Stimulated activated memory B cell treated with anti-CD40 and anti-IgM and Interleukin-4, amounts not matched to agents 10 μg/mL and 1 μg/mL and 100 μg/mL, for 72 hours (primary cell): ENCODE measurements at regions not wholly inside any gene's neighbourhood (a gene's known extent, or its start where the extent isn't known, plus 50 kb on each side); places are given as distances from the start of the nearest gene placed in this dataset.
"Not testable (repeated sequence)": the region's sequence is repeated elsewhere in the genome, so short reads cannot be mapped to it uniquely, and the experiment has no call there.

ENCODE experiments used
- ATAC-seq: fragments of 150-1000 bp; cut with Tn5 transposase; 2 replicates; pipeline ENCODE4 v1.10.0; 2021
- H3K27ac Mint-ChIP-seq: one replicate; pipeline ENCODE4 v1.8.0; 2022; ENCODE audit warnings: mild to moderate bottlenecking, mixed read lengths
- H3K27me3 Mint-ChIP-seq: one replicate; pipeline ENCODE4 v1.8.0; 2022; ENCODE audit warnings: mixed read lengths
- H3K36me3 Mint-ChIP-seq: one replicate; pipeline ENCODE4 v1.8.0; 2022; ENCODE audit warnings: mixed read lengths
- H3K4me1 Mint-ChIP-seq: one replicate; pipeline ENCODE4 v1.8.0; 2022; ENCODE audit warnings: mixed read lengths
- H3K4me3 Mint-ChIP-seq: one replicate; pipeline ENCODE4 v1.8.0; 2022; ENCODE audit warnings: mild to moderate bottlenecking, moderate library complexity, mixed read lengths
- H3K9me3 Mint-ChIP-seq: one replicate; pipeline ENCODE4 v1.8.0; 2022; ENCODE audit warnings: mixed read lengths

DNA sequence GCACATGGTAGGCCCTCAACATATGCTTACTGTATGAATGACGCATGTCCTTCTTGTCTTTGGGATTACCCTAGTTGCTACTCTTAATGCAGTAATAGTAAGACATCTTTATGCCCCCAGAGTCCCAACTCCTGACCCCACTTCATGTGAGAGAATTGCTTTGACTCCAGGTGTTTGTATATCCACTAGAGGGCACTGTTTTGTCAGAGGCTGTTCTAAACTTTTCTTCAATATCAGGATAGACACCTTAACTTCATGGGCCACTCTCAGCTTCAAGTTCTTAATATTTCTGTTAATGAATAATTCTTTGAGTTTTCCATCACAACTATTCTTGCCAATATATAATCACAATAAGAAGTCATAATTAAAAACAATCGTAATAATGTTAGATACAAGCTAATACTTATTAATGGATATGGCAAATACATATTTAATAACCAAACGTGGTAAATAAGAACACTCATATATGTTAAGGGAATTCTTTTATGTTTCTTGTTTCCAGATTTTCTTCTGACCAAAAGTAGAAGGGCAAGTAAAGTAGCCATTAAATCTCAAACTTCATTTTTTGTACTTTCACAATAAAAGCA is 337.2 kb upstream of the DNAJC19 start:
- Mint-ChIP-seq H3K9me3 (peaks cover 6% of the 10 kb centered on the region), H3K36me3 (peaks cover 4% of the 10 kb centered on the region), H3K27me3 (peaks cover 27% of the 10 kb centered on the region), H3K4me1 (no peaks in the 10 kb centered on the region), H3K27ac (no peak overlapping the region), H3K4me3 (no peak overlapping the region)
- ATAC-seq, result no peak

- not testable (repeated sequence) for H3K36me3 Mint-ChIP-seq, H3K4me1 Mint-ChIP-seq, H3K27ac Mint-ChIP-seq, ATAC-seq, H3K4me3 Mint-ChIP-seq
- H3K9me3 Mint-ChIP-seq, result peaks cover 13% of the 10 kb centered on the region
- H3K27me3 Mint-ChIP-seq, result peaks cover 31% of the 10 kb centered on the region
Measured at GRCh38 chr3:181324516-181324915, 335.0 kb upstream of the DNAJC19 start.

- peaks cover 16% of the 10 kb centered on the region for H3K27me3 Mint-ChIP-seq
- H3K27ac Mint-ChIP-seq, result no peak overlapping the region
- ATAC-seq, result no peak
- peaks cover 4% of the 10 kb centered on the region for H3K36me3 Mint-ChIP-seq
- H3K4me3 Mint-ChIP-seq, result no peak overlapping the region
- H3K4me1 Mint-ChIP-seq, result no peaks in the 10 kb centered on the region
- H3K9me3 Mint-ChIP-seq, result peaks cover 13% of the 10 kb centered on the region
Measured at GRCh38 chr3:181318321-181318720, 328.8 kb upstream of the DNAJC19 start.

DNA sequence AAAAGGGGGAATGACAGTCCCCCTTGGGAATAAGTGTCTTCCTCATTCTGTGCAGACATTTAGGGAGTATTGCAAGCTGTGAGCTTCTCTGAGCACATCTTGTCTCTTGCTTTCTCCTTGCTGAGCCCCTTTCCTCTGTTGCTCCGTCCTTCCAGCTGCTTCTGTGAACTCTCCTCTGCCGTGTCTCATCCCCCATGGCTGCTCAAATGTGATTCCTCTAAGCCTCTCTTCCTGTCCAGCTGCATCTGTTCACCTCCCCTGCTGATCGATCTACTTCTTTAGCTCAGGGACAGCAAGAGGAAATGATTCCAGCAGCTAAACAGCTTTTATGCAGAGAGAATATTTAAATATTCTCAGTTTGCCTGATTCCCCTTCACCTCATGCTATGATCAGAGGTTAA is 328.0 kb upstream of the DNAJC19 start:
- Mint-ChIP-seq H3K36me3 (peaks cover 4% of the 10 kb centered on the region), H3K27me3 (peaks cover 11% of the 10 kb centered on the region), H3K9me3 (peaks cover 12% of the 10 kb centered on the region), H3K4me3 (no peak overlapping the region), H3K27ac (no peak overlapping the region), H3K4me1 (no peaks in the 10 kb centered on the region)
- ATAC-seq, result no peak

GRCh38 chr3:181316482-181316881 is 326.9 kb upstream of the DNAJC19 start:
- peaks cover 5% of the 10 kb centered on the region for H3K9me3 Mint-ChIP-seq
- H3K4me1 Mint-ChIP-seq, result peaks cover 4% of the 10 kb centered on the region
- no peaks in the 10 kb centered on the region for H3K36me3 Mint-ChIP-seq
- no peak overlapping the region for H3K27ac Mint-ChIP-seq
- no peak overlapping the region for H3K4me3 Mint-ChIP-seq
- H3K27me3 Mint-ChIP-seq, result peaks cover under 1% of the 10 kb centered on the region
- ATAC-seq, result no peak

DNA sequence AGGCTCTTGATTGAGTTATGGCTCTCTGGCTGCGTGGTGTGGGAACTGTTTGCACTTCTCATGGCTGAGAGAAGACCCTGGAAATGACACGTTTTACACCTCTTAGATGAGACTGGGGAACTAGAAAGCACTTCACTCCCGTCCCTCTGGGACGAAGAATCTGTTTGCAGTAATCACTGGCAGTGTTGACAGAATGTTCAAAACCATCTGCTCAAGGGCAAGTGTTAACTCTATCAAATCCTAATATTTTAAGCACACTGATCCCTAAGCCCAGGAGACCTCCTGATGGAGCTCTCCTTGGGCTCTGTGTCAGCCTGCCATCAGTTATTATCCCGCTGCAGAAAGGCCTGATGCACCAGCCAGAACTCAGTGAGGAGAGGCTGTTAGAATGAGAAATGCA is 323.8 kb upstream of the DNAJC19 start:
- no peak for ATAC-seq
- Mint-ChIP-seq H3K9me3 (no peaks in the 10 kb centered on the region), H3K4me1 (peaks cover 6% of the 10 kb centered on the region), H3K4me3 (no peak overlapping the region), H3K27me3 (no peaks in the 10 kb centered on the region), H3K27ac (no peak overlapping the region), H3K36me3 (no peaks in the 10 kb centered on the region)

- Mint-ChIP-seq H3K4me1 (peaks cover 6% of the 10 kb centered on the region), H3K27ac (no peak overlapping the region), H3K9me3 (no peaks in the 10 kb centered on the region), H3K4me3 (no peak overlapping the region), H3K27me3 (no peaks in the 10 kb centered on the region), H3K36me3 (no peaks in the 10 kb centered on the region)
- ATAC-seq, result no peak
Measured at GRCh38 chr3:181311186-181311585, 321.6 kb upstream of the DNAJC19 start.

DNA sequence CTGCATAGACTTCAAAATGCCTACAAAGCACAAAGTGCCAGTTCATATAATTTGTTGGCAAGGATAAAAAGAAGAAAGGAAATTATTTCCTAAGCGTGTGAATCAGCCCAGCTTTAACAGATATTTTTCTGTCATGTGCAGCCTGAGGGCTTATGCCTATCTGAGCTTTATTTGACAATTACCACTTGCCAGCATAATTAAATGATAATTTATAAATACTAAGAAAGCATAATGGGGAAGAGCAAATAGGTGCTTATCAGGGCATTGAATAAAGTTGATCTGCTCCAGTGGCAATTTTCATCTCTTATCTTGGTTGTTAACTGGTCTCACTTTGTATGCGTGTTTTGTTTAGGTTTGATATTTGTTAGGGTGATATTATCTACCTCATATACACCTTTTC is 313.4 kb upstream of the DNAJC19 start:
- H3K9me3 Mint-ChIP-seq, result no peaks in the 10 kb centered on the region
- H3K4me3 Mint-ChIP-seq, result no peak overlapping the region
- peaks cover 18% of the 10 kb centered on the region for H3K27me3 Mint-ChIP-seq
- H3K27ac Mint-ChIP-seq, result no peak overlapping the region
- no peak for ATAC-seq
- no peaks in the 10 kb centered on the region for H3K36me3 Mint-ChIP-seq
- H3K4me1 Mint-ChIP-seq, result no peaks in the 10 kb centered on the region

DNA sequence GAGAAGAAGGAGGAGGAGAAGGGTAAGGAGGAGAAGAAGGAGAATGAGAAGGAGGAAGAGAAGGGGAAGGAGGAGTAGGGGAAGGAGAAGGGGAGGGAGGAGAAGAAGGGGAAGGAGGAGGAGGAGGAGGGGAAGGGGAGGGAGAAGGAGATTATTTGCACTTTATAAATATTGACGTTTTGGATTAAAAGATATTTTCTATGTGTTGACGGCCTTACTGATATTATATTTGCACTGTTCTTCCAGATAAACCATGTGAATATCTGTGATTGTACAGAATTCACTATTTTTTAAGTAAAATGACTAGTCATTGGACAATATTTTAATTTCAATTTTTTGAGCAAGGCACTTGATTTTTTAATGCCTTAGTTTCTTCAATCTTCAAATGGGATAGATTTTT is 310.5 kb upstream of the DNAJC19 start:
- H3K4me3 Mint-ChIP-seq, result no peak overlapping the region

DNA sequence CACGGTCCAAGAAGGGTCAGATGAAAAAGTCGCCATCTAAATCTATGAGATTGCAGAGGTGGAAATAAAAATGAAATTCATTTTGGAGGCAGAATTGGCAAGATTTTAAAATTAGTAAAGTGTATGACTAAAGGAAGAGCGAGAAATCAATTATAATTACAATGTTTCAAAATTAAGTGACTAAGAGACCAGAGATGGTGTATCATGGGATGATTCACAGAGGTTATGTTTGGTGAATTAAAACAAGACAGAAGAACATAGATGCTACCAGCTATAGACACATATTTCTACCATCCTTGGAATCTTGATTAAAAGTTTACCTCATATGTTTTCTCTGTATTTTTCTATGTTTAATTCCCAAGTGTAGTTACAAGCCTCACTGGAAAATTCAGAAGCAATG is 308.9 kb upstream of the DNAJC19 start:
- H3K36me3 Mint-ChIP-seq, result no peaks in the 10 kb centered on the region
- H3K4me3 Mint-ChIP-seq, result no peak overlapping the region
- no peak for ATAC-seq
- H3K27me3 Mint-ChIP-seq, result peaks cover 11% of the 10 kb centered on the region
- no peaks in the 10 kb centered on the region for H3K9me3 Mint-ChIP-seq
- H3K27ac Mint-ChIP-seq, result no peak overlapping the region
- H3K4me1 Mint-ChIP-seq, result no peaks in the 10 kb centered on the region

More for the DNA sequence above, 310.5 kb upstream of the DNAJC19 start:
- H3K4me1 Mint-ChIP-seq, result no peaks in the 10 kb centered on the region
- no peak overlapping the region for H3K27ac Mint-ChIP-seq
- peaks cover 18% of the 10 kb centered on the region for H3K27me3 Mint-ChIP-seq
- H3K9me3 Mint-ChIP-seq, result no peaks in the 10 kb centered on the region
- no peak for ATAC-seq
- H3K36me3 Mint-ChIP-seq, result no peaks in the 10 kb centered on the region

GRCh38 chr3:181292984-181293383 is 303.4 kb upstream of the DNAJC19 start:
- H3K4me1 Mint-ChIP-seq, result no peaks in the 10 kb centered on the region
- no peak overlapping the region for H3K4me3 Mint-ChIP-seq
- H3K27me3 Mint-ChIP-seq, result no peaks in the 10 kb centered on the region
- no peak overlapping the region for H3K27ac Mint-ChIP-seq
- no peak for ATAC-seq
- H3K36me3 Mint-ChIP-seq, result no peaks in the 10 kb centered on the region
- no peaks in the 10 kb centered on the region for H3K9me3 Mint-ChIP-seq

DNA sequence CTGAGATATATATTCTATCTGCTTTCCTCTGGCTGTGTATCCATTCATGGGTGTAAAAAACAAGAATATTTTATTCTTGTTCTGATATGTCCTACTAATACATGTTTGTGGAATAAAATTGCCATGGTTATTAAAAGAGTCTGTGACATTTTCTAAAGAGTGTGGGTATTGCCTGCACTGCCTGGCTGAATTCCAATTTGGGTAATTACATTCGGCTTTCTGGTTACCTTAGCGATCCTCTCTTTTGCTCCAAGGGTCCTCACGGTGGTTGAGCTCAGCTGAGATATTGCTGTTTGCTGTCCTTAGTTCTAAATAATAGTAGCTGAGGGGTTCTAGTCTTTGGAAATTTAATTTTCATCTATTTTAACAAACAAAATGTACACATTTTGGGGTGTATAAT is 301.4 kb upstream of the DNAJC19 start:
- Mint-ChIP-seq H3K4me3 (no peak overlapping the region), H3K27ac (no peak overlapping the region), H3K9me3 (no peaks in the 10 kb centered on the region), H3K4me1 (no peaks in the 10 kb centered on the region), H3K36me3 (no peaks in the 10 kb centered on the region), H3K27me3 (no peaks in the 10 kb centered on the region)
- no peak for ATAC-seq

GRCh38 chr3:181289306-181289705 is 299.8 kb upstream of the DNAJC19 start:
- ATAC-seq, result no peak
- H3K9me3 Mint-ChIP-seq, result no peaks in the 10 kb centered on the region
- no peaks in the 10 kb centered on the region for H3K27me3 Mint-ChIP-seq
- H3K4me3 Mint-ChIP-seq, result no peak overlapping the region
- H3K4me1 Mint-ChIP-seq, result no peaks in the 10 kb centered on the region
- no peak overlapping the region for H3K27ac Mint-ChIP-seq
- H3K36me3 Mint-ChIP-seq, result no peaks in the 10 kb centered on the region

GRCh38 chr3:181288145-181288544 is 298.6 kb upstream of the DNAJC19 start:
- Mint-ChIP-seq H3K27ac (no peak overlapping the region), H3K36me3 (no peaks in the 10 kb centered on the region), H3K4me3 (no peak overlapping the region), H3K27me3 (peaks cover 5% of the 10 kb centered on the region), H3K4me1 (no peaks in the 10 kb centered on the region), H3K9me3 (no peaks in the 10 kb centered on the region)
- no peak for ATAC-seq

- Mint-ChIP-seq H3K27ac (no peak overlapping the region), H3K4me1 (no peaks in the 10 kb centered on the region), H3K36me3 (no peaks in the 10 kb centered on the region), H3K27me3 (peaks cover 20% of the 10 kb centered on the region), H3K4me3 (no peak overlapping the region), H3K9me3 (no peaks in the 10 kb centered on the region)
- ATAC-seq, result no peak
Measured at GRCh38 chr3:181279239-181279565, 289.7 kb upstream of the DNAJC19 start.

DNA sequence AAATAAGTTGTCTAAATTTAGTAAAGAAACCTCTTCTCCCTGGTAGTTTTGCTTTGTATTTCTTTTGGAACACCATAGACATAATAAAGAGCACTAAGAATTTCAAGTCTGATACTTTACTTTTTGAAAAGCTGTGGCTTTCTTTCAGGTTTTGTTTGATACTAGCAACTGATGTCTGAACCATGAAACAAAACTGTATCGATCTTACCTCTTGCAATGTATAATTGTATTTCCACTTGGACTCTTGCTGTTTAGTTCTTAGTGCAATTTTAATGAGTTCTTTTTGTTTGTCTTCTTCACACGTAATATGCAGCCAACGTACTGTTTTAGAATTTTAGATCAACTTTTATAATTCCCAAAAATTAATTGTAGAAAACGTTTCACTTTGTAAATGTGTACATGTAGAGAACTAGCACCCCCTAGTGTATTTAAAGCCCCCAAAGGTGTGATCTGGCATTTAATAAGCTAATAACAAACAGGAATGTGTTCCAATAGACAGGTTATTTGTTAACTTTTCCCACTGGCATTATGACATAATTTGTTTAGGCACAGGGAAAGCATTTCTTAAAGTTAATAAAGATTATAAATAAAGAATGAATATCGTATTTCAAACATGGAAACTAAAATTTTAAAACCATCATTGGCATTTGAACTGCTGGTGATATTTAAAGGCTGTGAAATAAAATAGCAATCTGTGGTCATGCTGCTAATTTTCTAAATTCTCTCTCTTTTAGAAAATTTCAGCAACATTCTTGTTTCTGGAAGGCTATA is 289.1 kb upstream of the DNAJC19 start:
- Mint-ChIP-seq H3K27me3 (peaks cover 20% of the 10 kb centered on the region), H3K4me3 (no peak overlapping the region), H3K27ac (no peak overlapping the region), H3K9me3 (no peaks in the 10 kb centered on the region), H3K4me1 (no peaks in the 10 kb centered on the region), H3K36me3 (no peaks in the 10 kb centered on the region)
- no peak for ATAC-seq
